ENCODE measurements at regions not wholly inside any gene's neighbourhood (a gene's known extent, or its start where the extent isn't known, plus 50 kb on each side); places are given as distances from the start of the nearest gene placed in this dataset.

DNA sequence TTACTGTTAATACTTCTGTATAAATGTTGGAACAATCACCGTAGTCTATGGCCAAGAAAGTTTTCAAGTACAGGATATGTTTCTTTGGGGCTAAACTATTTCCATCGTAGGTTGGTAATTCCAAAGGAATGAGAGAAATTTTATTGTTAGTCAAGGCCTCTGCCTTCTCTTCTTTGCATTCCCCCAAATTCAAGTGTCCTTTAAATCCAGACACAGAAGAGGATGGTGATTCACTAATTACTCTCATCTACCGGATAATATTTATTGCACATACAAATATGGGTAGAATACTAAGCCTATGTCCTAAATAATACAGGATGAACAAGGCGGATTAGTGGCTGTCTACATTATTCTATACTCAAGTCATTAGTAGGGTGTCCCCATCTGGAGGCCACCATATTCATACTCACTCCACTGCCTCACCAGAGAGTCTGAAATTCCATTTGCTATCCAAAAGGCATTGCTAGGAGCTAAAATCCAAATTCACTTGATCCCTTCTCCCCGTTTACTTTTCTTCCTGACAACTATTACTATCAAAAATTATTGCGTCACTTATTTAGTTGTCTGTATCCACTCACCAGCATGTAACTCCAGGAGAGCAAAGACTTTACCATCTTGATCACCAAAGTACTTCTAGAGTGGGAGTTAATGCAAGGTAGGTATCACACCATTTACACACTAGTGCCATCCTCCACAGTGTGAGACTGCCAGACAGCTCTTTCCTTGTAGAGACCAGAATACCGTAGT lies 82.4 kb upstream of the SGCG start:
- no peak overlapping the region for H2AK5ac ChIP-seq (ENCODE audit: low read depth, low read length)
- no peaks in the 10 kb centered on the region for H3K36me3 ChIP-seq (ENCODE audit: control insufficient read depth in 2 of 4, insufficient read depth in 4 of 4, low read length in 3 of 4)
- H4K5ac ChIP-seq (ENCODE audit: insufficient read length, low read depth, low read length), result no peak overlapping the region
- no peak overlapping the region for H3K23ac ChIP-seq (ENCODE audit: insufficient read length)
- H3K56ac ChIP-seq (replicated peaks; ENCODE audit: insufficient read length, low read depth, low read length), result no peak overlapping the region
- TF ChIP-seq SP1 (IDR thresholded peaks at IDR 0.05; ENCODE audit: low read depth, low read length) (no peak), CEBPB (IDR thresholded peaks at IDR 0.05; ENCODE audit: low read depth, low read length) (peak; percentile 6; the same call in 1 of the 2 replicates)
- no peak overlapping the region for H3K4ac ChIP-seq (replicated peaks; ENCODE audit: insufficient read length, low read depth, low read length)
- H4K8ac ChIP-seq (ENCODE audit: extremely low read depth, insufficient read depth, low read length), result no peak overlapping the region
- no peaks in the 10 kb centered on the region for H3K79me2 ChIP-seq (ENCODE audit: control insufficient read depth in 1 of 2, insufficient read depth in 2 of 2, low read length in 2 of 2)
- no peak for DNase-seq (ENCODE audit: low read depth in 1 of 2, low spot score in 2 of 2)
- CTCF ChIA-PET (ENCODE audit: partially characterized antibody), result interaction anchor here (0.6 to 5.1 kb wide), 5 partner anchors 11 to 1607 kb away, joined by 3 to 25 read pairs (median 3); no protein-coding TSS in a partner anchor
- H2BK5ac ChIP-seq (ENCODE audit: low read depth, low read length), result no peak overlapping the region
- no peak overlapping the region for H3K14ac ChIP-seq (ENCODE audit: insufficient read length)
- H3K27me3 ChIP-seq (replicated peaks in 1 of 4; ENCODE audit: control insufficient read depth in 3 of 4, extremely low read depth in 1 of 4, insufficient read depth in 3 of 4, low read length in 3 of 4), result no peaks in the 10 kb centered on the region
- H4K91ac ChIP-seq (replicated peaks; ENCODE audit: insufficient read length, low read length), result no peak overlapping the region
- no peak overlapping the region for H2AFZ ChIP-seq (ENCODE audit: low read length)
- no peak overlapping the region for H2BK15ac ChIP-seq (ENCODE audit: low read length)
- H4K20me1 ChIP-seq (replicated peaks in 1 of 2; ENCODE audit: control insufficient read depth in 1 of 2, insufficient read depth in 2 of 2, low read length in 2 of 2), result no peaks in the 10 kb centered on the region
- no peak overlapping the region for H3K4me2 ChIP-seq (ENCODE audit: insufficient read depth in 1 of 2, low read depth in 2 of 2, low read length in 2 of 2)
- no peak overlapping the region for H2BK12ac ChIP-seq (ENCODE audit: low read depth, low read length)
- H3K4me3 ChIP-seq (ENCODE audit: extremely low read depth in 1 of 4, insufficient read depth in 2 of 4, low read depth in 3 of 4, low read length in 4 of 4), result no peak overlapping the region
- H3K4me1 ChIP-seq (replicated peaks in 1 of 4; ENCODE audit: control insufficient read depth in 3 of 4, insufficient read depth in 4 of 4, low read length in 3 of 4), result no peaks in the 10 kb centered on the region
- H3K23me2 ChIP-seq (ENCODE audit: low read depth, low read length), result no peaks in the 10 kb centered on the region
- no peak for FAIRE-seq
- no peaks in the 10 kb centered on the region for H3K79me1 ChIP-seq (ENCODE audit: low read depth, low read length)
- 90% methylated on average over 7 of the region's 7 CpGs; no CpG with 5 or more reads in 1 of the 2 experiments for WGBS, 2 experiments (ENCODE audit: extremely low coverage in 1 of 2, insufficient coverage in 1 of 2, insufficient read length in 1 of 2, insufficient replicate concordance in 2 of 2, low coverage in 1 of 2, low lambda C conversion rate in 2 of 2, missing lambda C conversion rate in 1 of 2)
- no peak overlapping the region for H3K9ac ChIP-seq (replicated peaks in 1 of 4; ENCODE audit: extremely low read depth in 1 of 4, low read depth in 3 of 4, low read length in 3 of 4)
- H2BK20ac ChIP-seq (ENCODE audit: low read length), result no peak overlapping the region
- no peak overlapping the region for H2BK120ac ChIP-seq (replicated peaks; ENCODE audit: low read depth, low read length)
- no peak overlapping the region for H3K27ac ChIP-seq (ENCODE audit: low read depth, low read length)
- H3K9me3 ChIP-seq (ENCODE audit: insufficient read depth in 2 of 2, low read depth in 1 of 2, low read length in 1 of 2), result no peaks in the 10 kb centered on the region; a peak in 1 of 4 replicates
- POLR2A ChIA-PET (ENCODE audit: partially characterized antibody), result no interaction called here
- no peak overlapping the region for H3K18ac ChIP-seq (ENCODE audit: extremely low read depth, low read length)
